OCI-LY3 (cell line): ENCODE measurements at regions not wholly inside any gene's neighbourhood (a gene's known extent, or its start where the extent isn't known, plus 50 kb on each side); places are given as distances from the start of the nearest gene placed in this dataset.

Source experiments
- H2AFZ ChIP-seq: fragments of 200-600, 300-600 bp; shearing (Covaris generic); 2 replicates; pipeline ENCODE4 v1.6.0; 2014; ENCODE audit warnings: antibody characterized with exemption, low read depth, low read length
- H3K27ac ChIP-seq: fragments of 200-600, 300-600 bp; sonication (generic); 2 replicates; pipeline ENCODE4 v1.5.1; 2014; ENCODE audit warnings: mild to moderate bottlenecking, low read length, moderate library complexity, mixed read lengths
- H3K27me3 ChIP-seq: fragments of 200-600, 300-600 bp; sonication (generic); 2 replicates; pipeline ENCODE4 v1.6.1; 2014; ENCODE audit warnings: low read depth, low read length, mixed read lengths
- H3K36me3 ChIP-seq: fragments of 200-600, 300-600 bp; sonication (generic); replicated peaks from 2 replicates; pipeline ENCODE3; 2014; ENCODE audit warnings: low read depth, low read length, mixed read lengths
- H3K4me1 ChIP-seq: fragments of 300-600, 200-600 bp; sonication (generic); 2 replicates; pipeline ENCODE4 v1.6.1; 2014; ENCODE audit warnings: low read length, mixed read lengths
- H3K4me2 ChIP-seq: fragments of 200-600, 300-600 bp; sonication (generic); 2 replicates; pipeline ENCODE4 v1.6.1; 2014; ENCODE audit warnings: low read length, mixed read lengths
- H3K4me3 ChIP-seq: fragments of 300-600, 200-600 bp; sonication (generic); 2 replicates; pipeline ENCODE4 v1.5.1; 2014; ENCODE audit warnings: antibody characterized with exemption, mild to moderate bottlenecking, low read length, moderate library complexity
- H3K79me2 ChIP-seq: fragments of 300-600, 200-600 bp; shearing (Covaris generic); 2 replicates; pipeline ENCODE4 v1.6.1; 2014; ENCODE audit warnings: mild to moderate bottlenecking, low read length, mixed read lengths
- H3K9ac ChIP-seq: fragments of 300-600, 200-600 bp; shearing (Covaris generic); 2 replicates; pipeline ENCODE4 v1.6.0; 2014; ENCODE audit warnings: mild to moderate bottlenecking, low read length, moderate library complexity
- H3K9me3 ChIP-seq: fragments of 200-600, 300-600 bp; shearing (Covaris generic); 2 replicates; pipeline ENCODE4 v1.6.1; 2014; ENCODE audit warnings: low read length, mixed read lengths; ENCODE audit not compliant: insufficient read depth
- H4K20me1 ChIP-seq: fragments of 200-600, 300-600 bp; sonication (generic); 2 replicates; pipeline ENCODE4 v1.6.1; 2016; ENCODE audit warnings: low read length, mixed read lengths; ENCODE audit not compliant: insufficient read depth
- CTCF ChIP-seq: fragments of 200-600, 300-600 bp; sonication (generic); IDR thresholded peaks from 2 replicates; pipeline ENCODE4 v1.5.1; 2014; ENCODE audit warnings: antibody characterized with exemption, low read length, low read depth
- EZH2phosphoT487 ChIP-seq: fragments of 200-600 bp; shearing (Covaris generic); IDR thresholded peaks from 2 replicates; pipeline ENCODE4 v1.6.1; 2018; ENCODE audit warnings: antibody characterized with exemption, mixed run types, low read depth

GRCh38 chr16:9333469-9333868, 242.0 kb downstream of the HAPSTR1 start:
- Histone ChIP-seq H3K9ac (no peak overlapping the region), H3K4me1 (no peaks in the 10 kb centered on the region), H3K36me3 (no peaks in the 10 kb centered on the region), H3K79me2 (no peaks in the 10 kb centered on the region), H3K9me3 (no peaks in the 10 kb centered on the region), H3K4me3 (no peak overlapping the region), H2AFZ (no peak overlapping the region), H4K20me1 (no peaks in the 10 kb centered on the region), H3K27me3 (peaks cover 32% of the 10 kb centered on the region), H3K27ac (no peak overlapping the region), H3K4me2 (no peak overlapping the region)
- TF ChIP-seq CTCF (no peak), EZH2phosphoT487 (no peak)

GRCh38 chr16:9334103-9334502, 242.7 kb downstream of the HAPSTR1 start:
- H3K27ac ChIP-seq, result no peak overlapping the region
- no peak for TF ChIP-seq EZH2phosphoT487
- no peak for TF ChIP-seq CTCF
- no peak overlapping the region for H3K9ac ChIP-seq
- H2AFZ ChIP-seq, result no peak overlapping the region
- peaks cover 29% of the 10 kb centered on the region for H3K27me3 ChIP-seq
- no peak overlapping the region for H3K4me2 ChIP-seq
- no peak overlapping the region for H3K4me3 ChIP-seq
- no peaks in the 10 kb centered on the region for H3K4me1 ChIP-seq
- no peaks in the 10 kb centered on the region for H3K9me3 ChIP-seq
- no peaks in the 10 kb centered on the region for H3K79me2 ChIP-seq
- H3K36me3 ChIP-seq, result no peaks in the 10 kb centered on the region
- H4K20me1 ChIP-seq, result no peaks in the 10 kb centered on the region

- Histone ChIP-seq H3K27ac (no peak overlapping the region), H4K20me1 (no peaks in the 10 kb centered on the region), H3K9me3 (no peaks in the 10 kb centered on the region), H2AFZ (no peak overlapping the region), H3K4me2 (no peak overlapping the region), H3K36me3 (no peaks in the 10 kb centered on the region), H3K79me2 (no peaks in the 10 kb centered on the region), H3K4me1 (no peaks in the 10 kb centered on the region), H3K27me3 (peaks cover 11% of the 10 kb centered on the region; the same call in 1 of the 2 replicates), H3K9ac (no peak overlapping the region), H3K4me3 (no peak overlapping the region)
- no peak for TF ChIP-seq EZH2phosphoT487
- TF ChIP-seq CTCF, result no peak
Measured at GRCh38 chr16:9337308-9338032, 246.0 kb downstream of the HAPSTR1 start.

GRCh38 chr16:9338068-9338467, 246.6 kb downstream of the HAPSTR1 start:
- H2AFZ ChIP-seq, result no peak overlapping the region
- H3K4me1 ChIP-seq, result no peaks in the 10 kb centered on the region
- H3K27me3 ChIP-seq, result peaks cover 14% of the 10 kb centered on the region; the same call in 1 of the 2 replicates
- H3K4me3 ChIP-seq, result no peak overlapping the region
- H3K79me2 ChIP-seq, result no peaks in the 10 kb centered on the region
- H3K36me3 ChIP-seq, result no peaks in the 10 kb centered on the region
- no peaks in the 10 kb centered on the region for H3K9me3 ChIP-seq
- TF ChIP-seq CTCF (no peak), EZH2phosphoT487 (no peak)
- no peak overlapping the region for H3K4me2 ChIP-seq
- no peak overlapping the region for H3K9ac ChIP-seq
- H4K20me1 ChIP-seq, result no peaks in the 10 kb centered on the region
- H3K27ac ChIP-seq, result no peak overlapping the region
